ENCODE measurements at regions not wholly inside any gene's neighbourhood (a gene's known extent, or its start where the extent isn't known, plus 50 kb on each side); places are given as distances from the start of the nearest gene placed in this dataset.
"Not testable (repeated sequence)": the region's sequence is repeated elsewhere in the genome, so short reads cannot be mapped to it uniquely, and the experiment has no call there.

DNA sequence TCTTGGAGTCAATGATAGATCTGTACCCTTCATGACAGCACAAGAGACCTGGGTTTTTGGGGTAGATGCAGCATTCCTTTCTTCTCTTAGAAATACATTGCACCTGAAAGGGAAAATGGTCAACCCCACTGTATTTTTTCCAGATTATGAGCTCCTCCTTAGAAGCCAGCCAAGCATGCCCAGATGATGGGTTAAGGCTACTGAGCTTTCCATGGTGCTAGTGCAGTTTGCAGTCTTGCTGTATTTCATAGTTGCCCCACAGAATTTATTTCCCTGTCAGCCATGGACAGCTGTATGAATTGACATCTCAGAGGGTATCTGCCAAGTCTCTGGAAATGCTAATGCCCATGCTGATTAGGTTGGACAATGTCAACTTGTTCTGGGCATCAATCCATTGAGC, 73.7 kb upstream of the H2AZ1 start:
- DNase-seq = no peak

DNA sequence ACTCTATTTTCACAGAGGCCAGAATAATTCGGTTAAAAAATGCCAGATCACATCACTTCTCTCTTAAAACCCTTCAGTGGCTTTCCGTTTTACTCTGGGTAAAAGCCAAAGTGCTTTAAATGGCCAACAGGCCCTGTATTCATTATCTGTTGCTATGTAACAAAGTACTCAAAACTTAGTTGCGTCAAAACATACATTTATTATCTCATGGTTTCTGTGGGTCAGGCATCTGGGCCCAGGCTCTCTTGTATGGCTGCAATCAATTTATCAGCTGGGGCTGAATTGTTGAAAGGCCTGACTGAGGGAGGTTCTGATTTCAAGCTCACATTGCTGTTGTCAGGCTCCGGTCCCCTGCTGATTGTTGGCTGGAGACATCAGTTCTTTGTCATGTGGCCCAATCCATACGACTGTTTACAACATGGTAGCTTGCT, 72.7 kb upstream of the H2AZ1 start:
- no peak for DNase-seq

DNA sequence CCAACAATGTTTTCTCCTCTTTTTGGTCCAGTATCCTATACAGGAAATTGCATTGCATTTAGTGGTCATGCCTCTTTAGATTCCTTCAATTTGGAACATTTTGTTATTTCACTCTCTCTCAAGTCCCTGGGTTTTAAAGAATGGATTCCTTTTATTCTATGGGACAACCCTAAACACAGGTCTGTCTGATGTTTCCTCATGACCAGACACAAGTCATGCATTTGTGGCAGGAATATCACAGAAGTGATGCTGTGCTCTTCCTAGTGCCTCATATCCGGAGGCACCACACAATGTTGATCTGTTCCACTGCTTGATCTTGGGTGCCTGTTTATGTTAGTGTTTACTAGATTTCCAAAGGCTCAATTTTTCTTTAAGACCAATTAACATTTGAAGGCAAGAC, 69.7 kb upstream of the H2AZ1 start:
- DNase-seq = no peak

DNA sequence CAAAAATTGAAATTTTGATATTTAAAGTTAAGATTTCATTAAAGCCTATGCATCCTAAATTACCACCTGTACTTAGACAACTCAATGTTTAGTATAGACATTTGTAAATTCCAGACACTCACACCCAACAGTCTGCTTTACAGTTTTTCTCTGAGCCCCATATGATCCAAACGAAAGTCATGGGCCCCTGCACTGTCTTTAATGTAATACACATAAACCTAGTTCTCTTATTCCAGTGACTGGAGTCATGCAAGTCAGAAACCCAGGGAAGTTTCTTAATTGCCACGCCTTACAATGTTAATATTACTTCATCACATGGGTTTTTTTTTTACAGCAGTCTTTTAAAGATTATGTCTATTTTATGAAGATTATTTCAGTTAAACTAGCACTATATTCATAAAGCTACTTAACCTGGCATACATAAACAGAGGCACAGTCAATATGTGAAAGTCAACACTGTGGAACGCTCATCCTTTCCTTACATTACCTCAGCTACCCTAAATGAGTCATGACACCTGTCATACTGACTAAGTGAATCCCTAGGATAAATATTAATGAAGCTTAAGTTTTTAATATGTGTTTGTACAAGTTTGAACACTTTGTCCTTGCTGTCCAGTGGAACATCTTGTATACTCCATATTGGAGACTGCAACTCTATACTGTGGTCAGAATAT, 67.7 kb upstream of the H2AZ1 start:
- DNase-seq = no peak

DNA sequence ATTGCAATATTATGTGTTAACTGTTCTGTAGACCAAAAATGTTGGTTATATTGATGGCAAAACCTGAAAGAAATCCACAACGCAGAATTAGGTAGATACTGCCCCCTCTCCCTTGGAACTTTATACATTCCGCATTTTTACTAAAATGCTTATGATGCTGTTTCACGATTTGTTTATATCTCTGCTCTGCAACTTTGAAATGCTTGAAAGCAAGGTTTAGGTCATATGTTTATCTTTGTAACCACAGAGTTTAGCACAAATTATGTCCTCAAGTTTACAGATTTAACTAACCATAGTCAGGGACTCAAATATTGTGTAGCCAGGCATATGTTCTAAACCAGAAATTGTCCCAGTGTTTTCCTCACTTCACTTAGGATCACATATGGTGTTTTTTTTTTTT, 66.1 kb upstream of the H2AZ1 start:
- DNase-seq = no peak

DNA sequence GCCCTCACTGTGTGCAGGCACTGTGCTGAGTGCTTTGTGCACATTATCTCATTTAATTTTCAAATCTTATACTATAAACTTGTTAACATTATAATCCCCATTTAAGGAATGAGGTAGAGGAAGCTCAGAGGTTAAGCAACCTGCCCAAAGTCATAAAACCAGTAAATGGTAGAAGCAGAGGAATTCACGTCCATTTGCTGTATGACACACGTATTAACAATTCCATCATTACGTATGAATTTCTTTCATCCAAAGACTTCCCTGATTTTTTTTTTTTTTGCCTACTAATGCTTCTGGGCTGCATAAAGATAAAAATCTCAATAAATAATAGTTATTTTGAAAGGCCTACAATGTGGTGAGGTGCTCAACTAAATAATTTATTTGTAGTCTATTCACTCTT, 64.5 kb upstream of the H2AZ1 start:
- no peak for DNase-seq

DNA sequence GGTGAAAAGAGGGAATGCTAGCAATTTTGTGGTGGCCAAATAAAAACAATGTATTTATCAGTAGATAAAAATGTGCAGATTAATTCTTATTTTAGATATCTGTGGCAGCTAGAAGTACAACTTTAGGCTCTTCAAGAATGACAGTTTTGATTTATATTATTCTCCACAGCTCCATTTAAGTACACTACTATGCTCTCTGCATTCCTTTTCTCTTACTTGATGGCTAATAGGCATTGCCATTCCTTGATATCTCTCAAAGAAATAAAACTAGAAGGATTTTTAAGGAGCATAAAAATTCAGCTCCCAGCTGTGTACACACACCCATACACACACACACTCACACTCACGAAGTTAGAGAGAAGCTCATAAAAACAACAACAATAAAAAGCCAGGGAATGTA, 59.4 kb upstream of the H2AZ1 start:
- DNase-seq = no peak

DNA sequence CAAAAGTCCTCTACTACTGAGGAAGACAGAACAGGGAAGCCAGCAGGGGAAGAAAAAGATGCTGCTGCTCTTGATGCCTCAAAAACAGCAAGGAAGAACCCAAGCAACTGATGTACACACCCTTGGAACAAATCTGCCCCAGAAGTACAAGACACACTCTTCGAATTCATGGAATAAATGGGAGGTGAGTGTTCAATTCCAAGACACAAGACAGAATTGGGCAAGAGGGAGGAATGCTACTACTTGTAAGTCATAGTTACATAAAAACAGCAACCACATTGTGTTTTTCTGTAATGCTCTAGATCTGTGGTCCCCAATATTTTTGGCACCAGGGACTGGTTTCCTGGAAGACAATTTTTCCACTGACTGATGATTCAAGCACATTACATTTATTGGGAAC, 58.0 kb upstream of the H2AZ1 start:
- DNase-seq = no peak

DNA sequence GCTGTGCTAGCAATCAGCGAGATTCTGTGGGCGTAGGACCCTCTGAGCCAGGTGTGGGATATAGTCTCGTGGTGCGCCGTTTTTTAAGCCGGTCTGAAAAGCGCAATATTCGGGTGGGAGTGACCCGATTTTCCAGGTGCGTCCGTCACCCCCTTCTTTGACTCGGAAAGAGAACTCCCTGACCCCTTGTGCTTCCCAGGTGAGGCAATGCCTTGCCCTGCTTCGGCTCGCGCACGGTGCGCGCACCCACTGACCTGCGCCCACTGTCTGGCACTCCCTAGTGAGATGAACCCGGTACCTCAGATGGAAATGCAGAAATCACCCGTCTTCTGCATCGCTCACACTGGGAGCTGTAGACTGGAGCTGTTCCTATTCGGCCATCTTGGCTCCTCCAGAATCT, 56.1 kb upstream of the H2AZ1 start:
- not testable (repeated sequence) for DNase-seq

All from inflammatory macrophage treated with lipopolysaccharide for 4 hours (primary cell).